ENCODE measurements at regions not wholly inside any gene's neighbourhood (a gene's known extent, or its start where the extent isn't known, plus 50 kb on each side); places are given as distances from the start of the nearest gene placed in this dataset.

GRCh38 chr14:106813477-106813823, 1287.1 kb downstream of the TMEM121 start:
- no peak overlapping the region for H3K4me3 ChIP-seq (ENCODE audit: low read depth, low read length)
- in situ Hi-C loops (cut with HindIII; ENCODE audit: low pct_ligation_motif_present, low sequenced_read_pairs), result no loop called here
- H3K27me3 ChIP-seq (replicated peaks), result no peaks in the 10 kb centered on the region
- DNase-seq, result no peak
- no peak overlapping the region for H3K27ac ChIP-seq
- no peak for TF ChIP-seq CTCF (IDR thresholded peaks at IDR 0.05; ENCODE audit: low read depth, low read length, missing control alignments)
- no peaks in the 10 kb centered on the region for H3K36me3 ChIP-seq (replicated peaks)

- H3K27me3 ChIP-seq (replicated peaks), result no peaks in the 10 kb centered on the region
- H3K27ac ChIP-seq, result no peak overlapping the region
- in situ Hi-C loops (cut with HindIII; ENCODE audit: low pct_ligation_motif_present, low sequenced_read_pairs), result no loop called here
- no peak overlapping the region for H3K4me3 ChIP-seq (ENCODE audit: low read depth, low read length)
- no peak for DNase-seq
- TF ChIP-seq CTCF (IDR thresholded peaks at IDR 0.05; ENCODE audit: low read depth, low read length, missing control alignments), result no peak
- no peaks in the 10 kb centered on the region for H3K36me3 ChIP-seq (replicated peaks)
Measured at GRCh38 chr14:106820119-106820518, 1293.7 kb downstream of the TMEM121 start.

GRCh38 chr14:106821119-106821518, 1294.7 kb downstream of the TMEM121 start:
- no peak for TF ChIP-seq CTCF (IDR thresholded peaks at IDR 0.05; ENCODE audit: low read depth, low read length, missing control alignments)
- Histone ChIP-seq H3K4me3 (ENCODE audit: low read depth, low read length) (no peak overlapping the region), H3K36me3 (replicated peaks) (no peaks in the 10 kb centered on the region), H3K27ac (no peak overlapping the region), H3K27me3 (replicated peaks) (no peaks in the 10 kb centered on the region)
- no peak for DNase-seq
- in situ Hi-C loops (cut with HindIII; ENCODE audit: low pct_ligation_motif_present, low sequenced_read_pairs), result no loop called here

GRCh38 chr14:106822905-106823304, 1296.5 kb downstream of the TMEM121 start:
- Histone ChIP-seq H3K4me3 (ENCODE audit: low read depth, low read length) (no peak overlapping the region), H3K27ac (no peak overlapping the region), H3K27me3 (replicated peaks) (no peaks in the 10 kb centered on the region), H3K36me3 (replicated peaks) (no peaks in the 10 kb centered on the region)
- no peak for TF ChIP-seq CTCF (IDR thresholded peaks at IDR 0.05; ENCODE audit: low read depth, low read length, missing control alignments)
- in situ Hi-C loops (cut with HindIII; ENCODE audit: low pct_ligation_motif_present, low sequenced_read_pairs), result no loop called here
- no peak for DNase-seq

- Histone ChIP-seq H3K36me3 (replicated peaks) (no peaks in the 10 kb centered on the region), H3K4me3 (ENCODE audit: low read depth, low read length) (no peak overlapping the region), H3K27me3 (replicated peaks) (no peaks in the 10 kb centered on the region), H3K27ac (no peak overlapping the region)
- TF ChIP-seq CTCF (IDR thresholded peaks at IDR 0.05; ENCODE audit: low read depth, low read length, missing control alignments), result no peak
- no peak for DNase-seq
- in situ Hi-C loops (cut with HindIII; ENCODE audit: low pct_ligation_motif_present, low sequenced_read_pairs), result no loop called here
Measured at GRCh38 chr14:106823552-106823951, 1297.2 kb downstream of the TMEM121 start.

- in situ Hi-C loops (cut with HindIII; ENCODE audit: low pct_ligation_motif_present, low sequenced_read_pairs), result no loop called here
Measured at GRCh38 chr14:106826833-106827369, 1300.5 kb downstream of the TMEM121 start.

More at GRCh38 chr14:106826833-106827369, 1300.5 kb downstream of the TMEM121 start:
- TF ChIP-seq CTCF (IDR thresholded peaks at IDR 0.05; ENCODE audit: low read depth, low read length, missing control alignments), result no peak
- Histone ChIP-seq H3K27ac (no peak overlapping the region), H3K36me3 (replicated peaks) (no peaks in the 10 kb centered on the region), H3K27me3 (replicated peaks) (no peaks in the 10 kb centered on the region), H3K4me3 (ENCODE audit: low read depth, low read length) (no peak overlapping the region)
- no peak for DNase-seq

Measured in brain microvascular endothelial cell (primary cell).